GM21423 (cell line): ENCODE measurements at regions not wholly inside any gene's neighbourhood (a gene's known extent, or its start where the extent isn't known, plus 50 kb on each side); places are given as distances from the start of the nearest gene placed in this dataset.
"Not testable (repeated sequence)": the region's sequence is repeated elsewhere in the genome, so short reads cannot be mapped to it uniquely, and the experiment has no call there.

Experiments used
- ATAC-seq: cut with Tn5 transposase; IDR thresholded peaks from one replicate; pipeline ENCODE4 v1.9.1; 2021; ENCODE audit warnings: mild to moderate bottlenecking, moderate library complexity; ENCODE audit not compliant: unreplicated experiment

GRCh38 chr7:28328822-28329660 lies 83.3 kb upstream of the CREB5 start:
- ATAC-seq: no peak

DNA sequence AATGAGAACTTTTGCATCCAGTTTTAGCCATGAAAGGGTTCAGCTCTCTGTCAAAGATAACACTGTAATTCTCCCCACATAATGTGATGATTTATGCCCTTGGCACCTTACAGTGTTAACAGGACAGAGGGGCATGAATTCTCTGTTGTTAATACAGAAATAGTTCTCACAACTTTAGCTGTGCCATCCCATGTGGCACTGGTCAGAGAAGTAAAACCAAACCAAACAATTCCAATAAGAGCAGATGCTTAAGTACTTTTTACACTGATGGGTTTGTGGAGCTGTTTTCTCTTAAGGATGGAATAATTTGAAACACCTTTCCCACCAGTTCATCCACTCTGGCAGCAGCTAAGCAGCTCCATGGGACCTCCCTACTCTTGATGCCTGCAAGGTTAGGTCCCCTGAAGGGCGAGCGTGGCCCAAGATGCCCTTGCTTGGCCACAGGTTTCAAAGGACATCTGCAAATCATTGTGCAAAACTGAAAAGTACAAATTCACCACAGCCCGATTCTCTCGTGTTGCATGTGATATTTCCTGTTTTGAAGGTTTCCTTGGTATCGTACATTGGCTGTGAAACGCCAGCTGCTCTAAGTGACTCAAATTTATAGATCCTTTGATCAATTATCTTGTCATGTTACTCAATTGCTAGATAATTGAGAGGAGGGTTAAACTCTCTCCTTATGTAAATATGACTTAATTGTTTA lies 82.5 kb upstream of the CREB5 start:
- ATAC-seq: peak; percentile 51

DNA sequence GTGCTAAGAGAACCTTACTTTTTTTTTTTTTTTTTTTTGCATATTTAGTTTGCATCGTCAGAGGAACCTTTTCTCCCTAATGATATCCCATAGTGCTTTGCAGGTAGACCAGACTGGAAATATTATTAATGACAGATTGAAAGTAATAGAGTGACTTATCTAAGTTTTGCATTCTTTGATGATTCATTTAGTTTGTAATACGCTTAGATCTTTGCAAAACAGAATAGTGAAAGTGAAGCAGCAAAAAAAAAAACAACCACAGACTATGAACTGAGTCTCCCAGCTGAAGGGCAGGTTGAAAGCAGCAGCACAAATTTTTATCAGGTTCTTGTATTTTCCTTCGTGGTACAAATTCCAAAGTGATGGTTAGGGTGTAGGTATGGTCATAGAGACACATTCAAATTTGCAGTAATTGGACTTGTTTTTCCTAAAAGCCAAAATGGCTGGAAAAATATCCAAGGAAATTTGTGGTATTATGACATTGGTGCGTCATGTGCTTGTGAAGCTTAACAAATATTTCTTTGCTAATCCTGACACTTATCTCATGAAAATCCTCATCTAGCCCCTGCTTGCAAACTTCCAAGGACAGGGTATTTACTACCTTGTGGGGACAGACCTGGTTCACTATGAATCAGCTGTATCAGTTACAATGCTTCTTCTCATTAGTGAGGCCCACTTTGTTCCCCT lies 81.8 kb upstream of the CREB5 start:
- ATAC-seq: no peak

DNA sequence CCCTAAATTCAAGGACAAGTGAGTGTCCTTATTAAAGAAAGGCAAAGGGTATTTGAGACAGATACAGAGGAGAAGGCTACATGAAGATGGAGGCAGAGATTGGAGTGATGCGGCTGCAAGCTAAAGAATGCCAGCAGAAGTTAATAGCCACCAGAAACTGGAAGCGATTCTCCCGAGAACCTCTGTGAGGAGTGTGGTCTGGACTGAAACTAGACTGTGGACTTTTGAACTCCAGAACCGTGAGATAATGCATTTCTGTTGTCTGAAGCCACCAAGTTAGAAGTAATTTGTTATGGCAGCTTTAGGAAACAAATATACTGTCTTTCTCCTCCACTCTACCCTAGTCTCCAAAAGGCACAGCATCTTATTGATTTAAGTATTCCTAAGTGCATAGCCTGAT lies 80.3 kb upstream of the CREB5 start:
- ATAC-seq: no peak

- ATAC-seq: not testable (repeated sequence)
Measured at GRCh38 chr7:28333548-28333947, 78.8 kb upstream of the CREB5 start.

GRCh38 chr7:28336806-28337205 lies 75.5 kb upstream of the CREB5 start:
- ATAC-seq: no peak

DNA sequence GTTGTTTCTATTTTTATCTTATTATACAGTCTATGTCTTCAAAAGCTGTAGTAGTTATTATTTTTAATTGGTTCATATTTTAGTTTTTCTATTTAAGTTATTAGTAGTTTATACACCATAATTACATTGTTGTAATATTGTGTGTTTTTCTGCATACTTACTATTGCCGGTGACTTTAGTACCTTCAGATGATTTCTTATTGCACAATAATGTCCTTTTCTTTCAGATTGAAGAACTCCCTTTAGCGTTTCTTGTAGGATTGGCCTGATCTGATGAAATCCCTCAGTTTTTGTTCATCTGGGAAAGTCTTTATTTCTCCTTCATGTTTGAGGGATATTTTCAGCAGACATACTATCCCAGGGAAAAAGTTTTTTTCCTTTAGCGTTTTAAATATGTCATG lies 74.3 kb upstream of the CREB5 start:
- ATAC-seq: no peak

GRCh38 chr7:28343462-28343861 lies 68.9 kb upstream of the CREB5 start:
- ATAC-seq: no peak

DNA sequence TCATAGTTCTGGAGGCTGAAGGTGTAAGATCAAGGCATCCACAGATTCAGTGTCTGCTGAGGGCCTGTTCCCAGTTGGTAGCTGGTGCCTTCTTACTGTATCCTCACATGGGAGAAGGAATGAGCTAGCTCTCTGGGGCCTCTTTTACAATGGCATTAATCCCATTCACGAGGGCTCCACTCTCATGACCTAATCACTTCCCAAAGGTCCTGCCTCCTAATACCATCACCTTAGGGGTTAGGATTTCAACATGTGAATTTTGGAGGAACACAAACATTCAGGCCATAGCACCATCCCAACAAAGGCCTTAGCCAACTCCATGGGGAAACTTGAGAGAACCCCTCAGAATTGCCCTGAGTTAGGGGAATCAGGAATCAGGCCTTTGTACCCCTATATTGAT lies 66.1 kb upstream of the CREB5 start:
- no peak for ATAC-seq

- ATAC-seq: no peak
Measured at GRCh38 chr7:28346676-28347363, 65.5 kb upstream of the CREB5 start.

DNA sequence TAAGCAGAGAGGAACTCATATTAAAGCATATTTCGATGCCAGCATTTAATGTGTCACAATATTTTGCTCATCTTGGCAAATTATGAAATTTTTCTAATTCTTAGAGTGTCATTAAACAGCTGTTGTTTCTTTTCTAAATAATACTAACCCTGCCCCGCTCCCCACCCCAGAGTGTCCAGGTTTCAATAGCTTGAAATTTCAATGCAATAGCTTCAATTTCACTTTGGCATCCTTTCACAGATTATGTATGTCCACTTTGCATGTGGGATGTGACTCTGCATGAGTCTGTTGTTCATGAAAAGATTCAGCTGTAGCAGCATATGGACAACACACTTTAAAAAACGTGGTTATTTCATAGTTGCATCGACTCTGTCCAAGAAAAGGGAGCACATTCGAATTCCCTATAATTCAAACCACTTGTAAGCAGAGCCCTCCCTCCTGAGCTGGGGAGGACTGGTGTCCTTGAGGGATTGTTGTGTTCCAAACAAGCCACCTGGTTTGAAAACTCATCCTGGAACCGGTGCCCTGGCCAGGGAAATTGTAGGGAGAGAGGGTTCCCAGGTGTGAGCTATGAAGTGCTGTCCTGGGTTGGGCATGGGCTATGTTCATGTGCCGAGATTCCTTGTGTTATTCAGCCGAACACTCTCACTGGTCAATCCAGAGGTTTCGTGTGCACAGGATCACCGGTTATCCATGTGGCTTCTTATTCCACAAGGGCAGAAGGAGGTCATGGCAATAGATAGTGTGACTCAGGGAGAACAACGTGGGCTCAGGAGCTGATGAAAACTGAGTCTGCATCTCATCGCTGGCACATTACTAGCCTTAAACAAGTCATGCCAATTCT lies 64.6 kb upstream of the CREB5 start:
- no peak for ATAC-seq

DNA sequence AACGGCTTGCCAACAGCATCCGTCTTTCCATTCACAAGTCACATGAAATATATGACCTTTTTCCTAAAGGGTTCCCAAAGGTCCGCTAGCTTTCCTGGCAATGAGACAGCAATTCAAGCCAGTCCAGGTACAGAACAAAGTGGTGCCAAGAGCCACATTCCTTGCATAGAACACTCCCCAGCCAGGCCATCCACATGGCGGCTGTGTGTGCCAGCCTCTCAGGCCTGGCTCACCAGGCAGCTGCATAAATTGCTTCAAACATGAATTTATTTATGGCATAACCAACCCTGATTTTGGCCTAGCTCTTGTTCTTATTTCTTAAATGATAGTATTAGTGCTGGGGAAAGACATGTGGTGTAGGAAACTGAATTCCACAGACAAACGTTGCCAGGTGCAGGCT lies 63.7 kb upstream of the CREB5 start:
- no peak for ATAC-seq

GRCh38 chr7:28349637-28350036 lies 62.7 kb upstream of the CREB5 start:
- no peak for ATAC-seq

GRCh38 chr7:28350662-28351061 lies 61.7 kb upstream of the CREB5 start:
- no peak for ATAC-seq

DNA sequence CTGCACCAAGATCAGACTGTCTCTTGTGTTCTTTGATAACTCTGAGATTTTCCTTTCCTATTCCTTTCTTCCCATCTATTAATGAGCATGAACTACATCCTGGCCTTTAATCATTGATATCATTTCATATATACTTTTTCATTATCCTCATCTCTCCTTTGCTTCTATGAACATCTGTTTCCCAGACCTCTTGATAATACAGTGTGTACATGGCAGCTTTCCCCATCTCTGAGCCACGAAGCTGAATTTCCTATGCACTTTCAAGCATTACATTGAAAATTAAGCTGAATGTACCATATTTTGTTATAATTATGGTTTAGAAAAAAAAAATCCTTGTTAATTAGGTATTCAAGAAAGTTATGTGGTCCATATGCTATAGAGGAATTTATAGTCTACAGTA lies 60.9 kb upstream of the CREB5 start:
- ATAC-seq: no peak

DNA sequence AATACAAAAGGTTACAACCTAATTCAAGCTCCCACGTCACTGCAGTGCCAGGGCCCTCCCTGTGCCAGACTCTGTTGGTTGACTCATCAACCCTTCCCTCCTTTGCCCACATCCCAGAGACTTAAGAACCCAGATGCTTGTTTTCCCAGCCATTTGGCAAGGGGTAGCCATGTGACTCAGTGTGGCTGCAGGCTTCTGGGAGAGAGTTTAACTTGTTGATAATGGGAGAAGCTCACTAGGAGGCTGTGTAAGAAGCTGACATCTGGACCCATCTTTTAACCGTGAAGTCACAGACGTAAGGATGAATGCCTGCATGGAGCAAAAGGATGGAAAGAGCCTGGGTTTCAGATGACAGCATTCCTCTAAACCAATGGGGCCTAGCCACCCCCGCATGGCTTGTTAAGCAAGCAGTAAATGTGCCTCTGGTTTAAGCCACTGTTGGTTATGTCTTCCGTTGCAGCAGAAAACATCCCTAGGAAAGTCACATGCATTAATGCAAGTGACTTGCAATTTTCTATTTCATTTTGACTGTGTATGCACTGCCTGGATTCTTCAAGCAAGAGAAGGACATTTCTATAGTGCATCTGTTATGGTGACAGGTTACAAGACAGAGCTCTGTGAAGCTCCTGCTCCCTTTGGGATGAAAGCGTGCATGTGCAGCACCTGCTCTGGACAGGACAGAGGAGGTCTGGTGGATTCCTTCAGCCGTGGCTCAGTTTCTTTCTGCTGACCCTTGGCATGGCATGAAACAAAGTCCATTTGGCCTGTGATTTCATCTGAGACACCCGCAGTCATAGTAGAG lies 57.5 kb upstream of the CREB5 start:
- no peak for ATAC-seq

GRCh38 chr7:28355635-28356319 lies 56.5 kb upstream of the CREB5 start:
- ATAC-seq: no peak

GRCh38 chr7:28356619-28357018 lies 55.7 kb upstream of the CREB5 start:
- ATAC-seq: no peak

DNA sequence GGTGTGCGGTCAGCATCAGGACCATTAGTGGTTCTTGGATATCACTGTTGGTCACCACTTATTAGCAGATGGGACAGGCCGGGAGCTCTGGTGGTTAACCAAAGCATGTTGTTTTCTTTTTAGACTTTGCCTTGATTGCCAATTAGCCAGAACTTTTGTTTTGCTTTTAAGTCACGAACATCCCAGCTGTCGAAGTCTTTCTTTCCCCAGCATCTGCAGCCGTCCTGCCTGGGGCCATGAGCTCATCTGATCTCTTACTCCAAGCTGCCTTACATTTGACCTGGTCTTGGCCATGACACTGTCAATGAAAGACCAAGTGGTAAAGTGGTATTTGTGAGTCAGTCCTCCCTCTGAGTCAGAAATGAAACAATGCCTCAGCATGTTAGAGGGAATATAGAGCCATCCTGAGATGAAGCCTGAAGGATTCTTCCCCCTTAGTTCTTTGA lies 53.9 kb upstream of the CREB5 start:
- no peak for ATAC-seq
